Fibroblast of villous mesenchyme (primary cell): ENCODE measurements at regions not wholly inside any gene's neighbourhood (a gene's known extent, or its start where the extent isn't known, plus 50 kb on each side); places are given as distances from the start of the nearest gene placed in this dataset.

Experiments used
- DNase-seq: peaks from one replicate; pipeline ENCODE4 v3.0.0-alpha.2; 2010; ENCODE audit warnings: low read depth
- H3K4me3 ChIP-seq: 2 replicates; pipeline ENCODE4 v1.5.1; 2011; ENCODE audit warnings: low read depth, mild to moderate bottlenecking, low read length
- CTCF ChIP-seq: IDR thresholded peaks from 2 replicates; pipeline ENCODE4 v1.5.1; 2012; ENCODE audit warnings: low read depth, mild to moderate bottlenecking, low read length; ENCODE audit not compliant: insufficient read depth

- no peak for DNase-seq
- no peak overlapping the region for H3K4me3 ChIP-seq
- TF ChIP-seq CTCF, result no peak
These were observed 64.8 kb upstream of the MAL start for GRCh38 chr2:94960751-94961150.

DNA sequence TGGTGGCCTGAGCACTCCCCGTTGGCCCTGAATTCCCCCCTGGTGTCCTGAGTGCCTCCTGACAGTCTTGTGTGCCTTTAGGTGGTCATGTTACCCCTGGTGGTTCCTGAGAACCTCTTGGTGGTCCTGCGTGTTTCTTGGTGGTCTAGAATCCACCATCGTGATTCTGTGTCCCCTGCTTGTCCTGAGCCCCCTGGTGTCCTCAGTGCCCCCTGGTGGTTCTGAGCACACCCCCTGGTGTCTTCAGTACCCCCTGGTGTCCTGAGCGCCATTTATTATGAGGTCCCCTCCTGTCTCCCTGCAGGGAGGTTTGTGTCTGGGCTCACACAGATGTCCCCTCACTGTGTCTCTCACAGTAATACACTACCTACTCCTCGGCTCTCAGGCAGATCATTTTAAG is 61.3 kb upstream of the MAL start:
- no peak overlapping the region for H3K4me3 ChIP-seq
- DNase-seq, result no peak
- TF ChIP-seq CTCF, result no peak

GRCh38 chr2:94966689-94967088 is 58.8 kb upstream of the MAL start:
- TF ChIP-seq CTCF, result no peak

DNA sequence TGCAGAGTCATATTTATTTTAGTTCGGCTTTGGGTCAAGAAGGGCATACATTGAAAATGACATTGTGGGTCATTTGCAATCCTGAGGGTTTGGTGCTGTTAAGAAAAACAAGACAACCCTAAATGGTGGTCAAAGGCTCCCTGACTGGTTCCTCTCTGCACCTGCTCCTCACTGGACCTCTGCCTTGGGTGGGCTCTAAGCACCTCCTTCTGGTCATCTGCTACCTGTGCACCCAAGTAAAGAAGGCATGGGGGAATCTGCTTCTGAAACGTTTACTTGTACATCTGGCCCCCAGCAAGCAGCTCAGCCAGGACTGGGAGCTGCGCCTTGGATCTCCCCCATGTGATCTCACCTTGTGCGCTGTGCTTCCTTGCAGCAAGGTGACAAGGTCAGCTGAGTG is 55.2 kb upstream of the MAL start:
- no peak overlapping the region for H3K4me3 ChIP-seq
- no peak for DNase-seq
- TF ChIP-seq CTCF, result no peak

More at GRCh38 chr2:94966689-94967088, 58.8 kb upstream of the MAL start:
- no peak for DNase-seq
- H3K4me3 ChIP-seq, result no peak overlapping the region
